ENCODE measurements at regions not wholly inside any gene's neighbourhood (a gene's known extent, or its start where the extent isn't known, plus 50 kb on each side); places are given as distances from the start of the nearest gene placed in this dataset.

GRCh38 chr4:180913750-180914149, 1329.5 kb upstream of the TENM3 start:
- no peak for DNase-seq

GRCh38 chr4:180923486-180923885, 1319.7 kb upstream of the TENM3 start:
- DNase-seq: no peak

- DNase-seq: no peak
Measured at GRCh38 chr4:180925805-180926204, 1317.4 kb upstream of the TENM3 start.

GRCh38 chr4:180926277-180926676, 1316.9 kb upstream of the TENM3 start:
- DNase-seq: no peak

- DNase-seq: no peak
Measured at GRCh38 chr4:180932370-180933001, 1310.7 kb upstream of the TENM3 start.

- DNase-seq: no peak
Measured at GRCh38 chr4:180937083-180937482, 1306.1 kb upstream of the TENM3 start.

GRCh38 chr4:180940680-180941079, 1302.5 kb upstream of the TENM3 start:
- DNase-seq: no peak

GRCh38 chr4:180942367-180942916, 1300.8 kb upstream of the TENM3 start:
- DNase-seq: no peak

- DNase-seq: no peak
Measured at GRCh38 chr4:180946188-180946587, 1297.0 kb upstream of the TENM3 start.

- no peak for DNase-seq
Measured at GRCh38 chr4:180947425-180947824, 1295.8 kb upstream of the TENM3 start.

- DNase-seq: no peak
Measured at GRCh38 chr4:180949424-180950213, 1293.6 kb upstream of the TENM3 start.

GRCh38 chr4:180950377-180950776, 1292.8 kb upstream of the TENM3 start:
- DNase-seq: no peak

- no peak for DNase-seq
Measured at GRCh38 chr4:180951312-180951711, 1291.9 kb upstream of the TENM3 start.

- DNase-seq: no peak
Measured at GRCh38 chr4:180953572-180953971, 1289.6 kb upstream of the TENM3 start.

GRCh38 chr4:180960743-180961401, 1282.3 kb upstream of the TENM3 start:
- no peak for DNase-seq

GRCh38 chr4:180962268-180962667, 1280.9 kb upstream of the TENM3 start:
- DNase-seq: no peak

GRCh38 chr4:180966312-180966711, 1276.9 kb upstream of the TENM3 start:
- DNase-seq: no peak

- no peak for DNase-seq
Measured at GRCh38 chr4:180967936-180968335, 1275.3 kb upstream of the TENM3 start.

- no peak for DNase-seq
Measured at GRCh38 chr4:180973894-180974293, 1269.3 kb upstream of the TENM3 start.

GRCh38 chr4:180990931-180991330, 1252.3 kb upstream of the TENM3 start:
- no peak for DNase-seq

GRCh38 chr4:180993244-180993836, 1249.9 kb upstream of the TENM3 start:
- DNase-seq: no peak

GRCh38 chr4:180994722-180995121, 1248.5 kb upstream of the TENM3 start:
- DNase-seq: no peak

GRCh38 chr4:180999217-180999616, 1244.0 kb upstream of the TENM3 start:
- no peak for DNase-seq

All from CD4-positive, alpha-beta T cell treated with Interleukin-10 for 1 hour (primary cell).